A549 (cell line): ENCODE measurements at regions not wholly inside any gene's neighbourhood (a gene's known extent, or its start where the extent isn't known, plus 50 kb on each side); places are given as distances from the start of the nearest gene placed in this dataset.

Experiments used
- ATAC-seq, 2 experiments: fragments of 200-7000 bp in 1 of 2; fragments of >200 bp in 1 of 2; cut with Nextera tagmentation in 1 of 2; cut with Tn5 transposase in 1 of 2; 3 replicates each; pipeline versions ENCODE4 v1.8.0 to v1.9.1; 2018 to 2020; ENCODE audit warnings: mild to moderate bottlenecking in 1 of 2, moderate library complexity in 1 of 2
- CTCF ChIA-PET: fragments of 300-600 bp; sonication (Branson Sonifier 250); formaldehyde crosslinking; extraction: SDS; loops from one replicate; lab custom pipeline; 2021; ENCODE audit warnings: antibody characterized with exemption, inconsistent platforms; lab: Yijun Ruan, JAX
- POLR2A ChIA-PET: fragments of 350-600 bp; formaldehyde crosslinking; extraction: SDS; loops from one replicate; lab custom pipeline; 2021; ENCODE audit warnings: antibody characterized with exemption, inconsistent platforms; lab: Yijun Ruan, JAX
- DNase-seq, 2 experiments: peaks; one replicate each; pipeline versions ENCODE4 v3.0.0 to v3.0.0-alpha.2; 2011 to 2016; ENCODE audit warnings: low read depth in 1 of 2, low spot score in 1 of 2
- FAIRE-seq: peaks from 2 replicates; lab custom pipeline; 2011; peaks lifted over from hg19 to GRCh38; lab: Jason Lieb, UNC
- H3K27ac ChIP-seq, 2 experiments: fragments of >200 bp; sonication (Bioruptor Twin); formaldehyde crosslinking; 3 replicates each; pipeline ENCODE4 v1.5.1; 2016 to 2017
- H3K4me1 ChIP-seq: fragments of >200 bp; sonication (Bioruptor Twin); formaldehyde crosslinking; 3 replicates; pipeline ENCODE4 v1.6.1; 2016
- H3K4me2 ChIP-seq: fragments of >200 bp; sonication (Bioruptor Twin); formaldehyde crosslinking; 3 replicates; pipeline ENCODE4 v1.6.1; 2016
- H3K4me3 ChIP-seq: fragments of >200 bp; sonication (Bioruptor Twin); formaldehyde crosslinking; 3 replicates; pipeline ENCODE4 v1.5.1; 2016
- H3K9me3 ChIP-seq: fragments of >200 bp; sonication (Bioruptor Twin); formaldehyde crosslinking; 3 replicates; pipeline ENCODE4 v1.6.1; 2016
- CBX2 ChIP-seq: fragments of 200-600 bp; sonication (generic); IDR thresholded peaks from 2 replicates; pipeline ENCODE4 v1.6.1; 2016; ENCODE audit warnings: low read depth, mild to moderate bottlenecking, borderline replicate concordance
- CEBPB ChIP-seq, 2 experiments: fragments of >200 bp in 1 of 2; sonication (Bioruptor Twin) in 1 of 2; formaldehyde crosslinking in 1 of 2; IDR thresholded peaks; 2 replicates each; pipeline ENCODE4 v1.6.1; 2012 to 2016
- CHD2 ChIP-seq: fragments of 150-350 bp; IDR thresholded peaks from 2 replicates; pipeline ENCODE4 v1.6.1; 2014; ENCODE audit warnings: low read length; ENCODE audit not compliant: partially characterized antibody
- CHD4 ChIP-seq: fragments of 200-600 bp; sonication (generic); IDR thresholded peaks from 2 replicates; pipeline ENCODE4 v1.6.1; 2016; ENCODE audit warnings: antibody characterized with exemption, mild to moderate bottlenecking, borderline replicate concordance
- CTCF ChIP-seq: fragments of >200 bp; sonication (Bioruptor Twin); formaldehyde crosslinking; IDR thresholded peaks from 3 replicates; pipeline ENCODE4 v1.5.1; 2016
- EHMT2 ChIP-seq: fragments of 200-600 bp; sonication (generic); IDR thresholded peaks from 2 replicates; pipeline ENCODE4 v1.6.1; 2016; ENCODE audit warnings: antibody characterized with exemption, low read depth, mild to moderate bottlenecking, moderate library complexity
- FOSL2 ChIP-seq, 2 experiments: fragments of 450-650 bp in 1 of 2; fragments of >200 bp in 1 of 2; sonication (Bioruptor Twin) in 1 of 2; formaldehyde crosslinking; IDR thresholded peaks; 2 replicates each; pipeline versions ENCODE4 v1.5.0 to v1.6.1; 2016 to 2020; ENCODE audit warnings: mild to moderate bottlenecking in 1 of 2, moderate library complexity in 1 of 2
- HDAC2 ChIP-seq: fragments of 200-600 bp; sonication (generic); IDR thresholded peaks from 2 replicates; pipeline ENCODE4 v1.6.1; 2016
- HOXA7 ChIP-seq: fragments of 250-450 bp; sonication (Bioruptor Pico); IDR thresholded peaks from 2 replicates; pipeline ENCODE4 v1.5.0; 2020; ENCODE audit warnings: mild to moderate bottlenecking, moderate library complexity
- HOXB13 ChIP-seq: fragments of 250-450 bp; sonication (Bioruptor Pico); IDR thresholded peaks from 2 replicates; pipeline ENCODE4 v1.5.0; 2020; ENCODE audit warnings: low read depth, mild to moderate bottlenecking, moderate library complexity
- HOXB5 ChIP-seq: fragments of 250-450 bp; sonication (Bioruptor Pico); IDR thresholded peaks from 2 replicates; pipeline ENCODE4 v1.5.0; 2020; ENCODE audit warnings: mild to moderate bottlenecking, moderate library complexity
- KDM1A ChIP-seq: fragments of 200-600 bp; sonication (generic); IDR thresholded peaks from 2 replicates; pipeline ENCODE4 v1.6.1; 2016; ENCODE audit warnings: low read depth, mild to moderate bottlenecking
- KDM5A ChIP-seq: fragments of 200-600 bp; sonication (generic); IDR thresholded peaks from 2 replicates; pipeline ENCODE4 v1.6.1; 2016; ENCODE audit warnings: antibody characterized with exemption, mild to moderate bottlenecking
- MAFK ChIP-seq: fragments of 450-650 bp; IDR thresholded peaks from 2 replicates; pipeline ENCODE4 v1.6.1; 2014; ENCODE audit not compliant: partially characterized antibody
- NFE2L2 ChIP-seq: fragments of 150-350 bp; conservative IDR thresholded peaks from 2 replicates; pipeline ENCODE4 v1.6.1; 2014; ENCODE audit warnings: low read length
- NR3C1 ChIP-seq: fragments of >200 bp; sonication (Bioruptor Twin); formaldehyde crosslinking; IDR thresholded peaks from 3 replicates; pipeline ENCODE4 v1.6.1; 2017
- PHF8 ChIP-seq: fragments of 200-600 bp; sonication (generic); IDR thresholded peaks from 2 replicates; pipeline ENCODE4 v1.6.1; 2016; ENCODE audit warnings: low read depth, mild to moderate bottlenecking, antibody characterized with exemption, moderate library complexity, borderline replicate concordance
- POLR2A ChIP-seq: IDR thresholded peaks from 2 replicates; pipeline ENCODE4 v1.6.1; 2012; ENCODE audit warnings: mild to moderate bottlenecking, low read length
- POLR2AphosphoS2 ChIP-seq: conservative IDR thresholded peaks from 2 replicates; pipeline ENCODE4 v1.6.1; 2012; ENCODE audit warnings: low read length, improper control_type of control experiment, inconsistent platforms
- RAD21 ChIP-seq, 2 experiments: fragments of >200 bp in 1 of 2; sonication (Bioruptor Twin) in 1 of 2; formaldehyde crosslinking in 1 of 2; IDR thresholded peaks in 1 of 2; conservative IDR thresholded peaks in 1 of 2; 2 replicates in 1 of 2; 3 replicates in 1 of 2; pipeline ENCODE4 v1.6.1; 2012 to 2018; ENCODE audit warnings: inconsistent platforms in 1 of 2
- RCOR1 ChIP-seq: fragments of 150-350 bp; IDR thresholded peaks from 2 replicates; pipeline ENCODE4 v1.6.1; 2014; ENCODE audit warnings: antibody characterized with exemption, low read length, low read depth
- REST ChIP-seq: fragments of 200-600 bp; sonication (generic); IDR thresholded peaks from 2 replicates; pipeline ENCODE4 v1.6.1; 2016; ENCODE audit warnings: antibody characterized with exemption, mild to moderate bottlenecking, moderate library complexity
- RNF2 ChIP-seq: fragments of 200-600 bp; sonication (generic); IDR thresholded peaks from 2 replicates; pipeline ENCODE4 v1.6.1; 2016; ENCODE audit warnings: low read depth, mild to moderate bottlenecking, antibody characterized with exemption, moderate library complexity, borderline replicate concordance
- SREBF2 ChIP-seq: fragments of 450-650 bp; IDR thresholded peaks from 2 replicates; pipeline ENCODE4 v1.6.1; 2014; ENCODE audit warnings: mild to moderate bottlenecking, moderate library complexity
- TP53 ChIP-seq: fragments of 250-450 bp; sonication (Bioruptor Pico); IDR thresholded peaks from 2 replicates; pipeline ENCODE4 v1.5.0; 2021; ENCODE audit warnings: mild to moderate bottlenecking, moderate library complexity
- ZC3H11A ChIP-seq: fragments of 450-650 bp; IDR thresholded peaks from 2 replicates; pipeline ENCODE4 v1.6.1; 2014; ENCODE audit warnings: antibody characterized with exemption, mild to moderate bottlenecking
- WGBS: methylation state at CpG from one replicate; pipeline ENCODE4 v1.1.6; 2017; ENCODE audit errors: missing lambda C conversion rate; 5-methylcytosine and 5-hydroxymethylcytosine counted together
- TF ChIP-seq, protein P1 (sequence below): fragments of 250-450 bp; sonication (Bioruptor Pico); IDR thresholded peaks from 2 replicates; pipeline ENCODE4 v1.5.0; 2020; ENCODE audit warnings: low read depth, mild to moderate bottlenecking, moderate library complexity

DNA sequence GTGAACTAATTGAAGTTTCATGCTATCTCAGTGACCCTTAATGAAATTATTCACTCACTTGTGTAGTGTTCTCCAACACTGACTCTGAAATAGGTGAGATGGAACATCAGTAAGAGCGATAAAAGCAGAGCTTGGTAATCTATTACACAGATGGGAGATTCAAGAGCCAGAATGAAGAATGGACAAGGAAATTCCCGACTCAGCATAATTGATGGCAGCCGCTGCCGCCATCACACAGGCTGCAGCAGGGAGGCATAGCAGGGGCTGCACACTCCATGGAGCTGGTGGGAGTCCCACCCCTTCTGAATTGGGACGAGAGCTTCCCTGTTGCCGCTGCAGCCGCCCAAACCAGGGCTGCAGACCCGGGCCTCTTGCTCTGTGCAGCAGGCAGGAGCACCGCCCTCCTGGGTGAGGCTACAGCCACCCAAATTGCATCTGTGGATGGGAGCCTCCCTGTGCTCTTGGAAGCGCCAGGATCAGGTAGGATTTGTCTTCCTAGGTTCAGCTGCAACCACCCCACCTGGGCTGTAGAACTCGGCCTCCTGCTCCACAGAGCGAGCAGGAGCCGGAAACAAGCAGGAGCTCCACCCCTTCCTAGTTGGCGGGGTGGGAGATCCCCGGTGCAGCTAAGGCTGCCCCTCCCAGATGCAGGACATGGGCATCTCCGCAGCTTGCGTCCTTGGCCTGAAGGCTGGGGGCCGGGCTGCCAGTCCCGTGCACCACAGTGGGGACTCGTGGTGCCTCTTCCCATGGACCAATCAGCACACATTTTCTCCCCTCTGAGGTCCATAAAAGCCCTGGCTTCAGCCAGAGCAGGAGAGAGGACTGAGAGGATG is 535.1 kb upstream of the LUZP2 start:
- ATAC-seq (no peak), FAIRE-seq (no peak)
- CTCF ChIA-PET: interaction anchor here (1.5 kb wide), 1 partner anchor 10 kb away, joined by 3 read pairs; no protein-coding TSS in a partner anchor

GRCh38 chr11:23973244-23973643 is 523.6 kb upstream of the LUZP2 start:
- WGBS: 25% methylated on average over 2 of the region's 2 CpGs
- POLR2A ChIA-PET: no interaction called here
- Histone ChIP-seq H3K4me2 (no peak overlapping the region), H3K9me3 (no peaks in the 10 kb centered on the region), H3K4me1 (no peaks in the 10 kb centered on the region), H3K27ac (no peak overlapping the region), H3K4me3 (no peak overlapping the region)
- FAIRE-seq: no peak
- no peak for ATAC-seq
- DNase-seq: no peak
- CTCF ChIA-PET: no interaction called here
- no peak for TF ChIP-seq MAFK
- no peak for TF ChIP-seq RCOR1
- TF ChIP-seq, protein P1, sequence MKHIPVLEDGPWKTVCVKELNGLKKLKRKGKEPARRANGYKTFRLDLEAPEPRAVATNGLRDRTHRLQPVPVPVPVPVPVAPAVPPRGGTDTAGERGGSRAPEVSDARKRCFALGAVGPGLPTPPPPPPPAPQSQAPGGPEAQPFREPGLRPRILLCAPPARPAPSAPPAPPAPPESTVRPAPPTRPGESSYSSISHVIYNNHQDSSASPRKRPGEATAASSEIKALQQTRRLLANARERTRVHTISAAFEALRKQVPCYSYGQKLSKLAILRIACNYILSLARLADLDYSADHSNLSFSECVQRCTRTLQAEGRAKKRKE (CRISPR knock-in tag): no peak
- TF ChIP-seq PHF8: no peak
- no peak for TF ChIP-seq HDAC2
- TF ChIP-seq, all 56 proteins: peak for 0

More for the DNA sequence above, 535.1 kb upstream of the LUZP2 start:
- POLR2A ChIA-PET: no interaction called here
- H3K4me1 ChIP-seq: no peaks in the 10 kb centered on the region
- H3K4me2 ChIP-seq: no peak overlapping the region
- no peak overlapping the region for H3K27ac ChIP-seq
- WGBS: 51% methylated on average over 11 of the region's 20 CpGs
- no peak for DNase-seq
- no peaks in the 10 kb centered on the region for H3K9me3 ChIP-seq
- H3K4me3 ChIP-seq: no peak overlapping the region
- TF ChIP-seq PHF8 (no peak), HOXB5 (CRISPR knock-in tag) (no peak), POLR2AphosphoS2 (no peak), RNF2 (no peak), MAFK (peak; percentile 96), FOSL2 (IDR thresholded peaks at IDR 0.05) (no peak), FOSL2 (CRISPR knock-in tag; IDR thresholded peaks at IDR 0.05) (no peak)

- POLR2A ChIA-PET: no interaction called here
- Histone ChIP-seq H3K4me2 (no peak overlapping the region), H3K4me3 (no peak overlapping the region), H3K4me1 (no peaks in the 10 kb centered on the region), H3K9me3 (no peaks in the 10 kb centered on the region), H3K27ac (no peak overlapping the region)
- ATAC-seq: no peak
- TF ChIP-seq FOSL2 (IDR thresholded peaks at IDR 0.05) (no peak), FOSL2 (CRISPR knock-in tag; IDR thresholded peaks at IDR 0.05) (no peak), CTCF (no peak), ZC3H11A (no peak), KDM5A (no peak), POLR2AphosphoS2 (no peak), HOXA7 (no peak), RAD21 (conservative IDR thresholded peaks at IDR 0.05 in 1 of 2, IDR thresholded peaks at IDR 0.05 in 1 of 2) (no peak), NR3C1 (no peak), TP53 (no peak), NFE2L2 (no peak), HOXB13 (CRISPR knock-in tag) (no peak), POLR2A (no peak), CEBPB (IDR thresholded peaks at IDR 0.05) (no peak), CHD4 (no peak), SREBF2 (no peak), REST (no peak), CBX2 (no peak), KDM1A (no peak), EHMT2 (no peak), CHD2 (no peak)
- 24% methylated on average over 3 of the region's 3 CpGs for WGBS
- FAIRE-seq: no peak
- CTCF ChIA-PET: no interaction called here
- DNase-seq: no peak
Measured at GRCh38 chr11:23974051-23974450, 522.8 kb upstream of the LUZP2 start.
